ENCODE measurements at regions not wholly inside any gene's neighbourhood (a gene's known extent, or its start where the extent isn't known, plus 50 kb on each side); places are given as distances from the start of the nearest gene placed in this dataset.

DNA sequence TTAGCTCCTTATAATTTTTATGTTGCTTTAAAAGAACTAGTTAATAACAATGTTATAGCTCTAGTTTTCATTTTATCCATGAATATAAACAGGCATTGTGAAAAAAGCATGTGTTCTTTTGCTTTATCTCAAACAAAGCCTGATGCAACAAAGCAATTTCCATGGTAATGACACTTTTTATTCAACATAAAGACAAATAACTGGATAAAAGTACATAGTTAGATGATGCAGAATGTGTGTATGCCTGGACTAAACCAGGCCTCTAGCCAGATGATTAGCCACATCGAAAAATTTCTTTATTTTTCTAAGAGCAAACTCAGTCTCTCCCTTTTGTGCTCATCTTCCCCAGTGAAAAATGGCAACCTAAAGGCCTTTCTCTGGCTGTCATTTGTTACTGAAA is 125.6 kb upstream of the TARS1 start:
- ChIA-PET POLR2A (no interaction called here), CTCF (no interaction called here)
- ATAC-seq, result no peak
- 50% methylated on average over 1 of the region's 1 CpG for WGBS (ENCODE audit: missing lambda C conversion rate)
- DNase-seq (ENCODE audit: low read depth in 1 of 2, low spot score in 1 of 2), result no peak
- H3K4me1 ChIP-seq, result peaks cover 14% of the 10 kb centered on the region; the same call in 2 of the 3 replicates
- no peak overlapping the region for H3K27ac ChIP-seq
- H3K4me2 ChIP-seq, result no peak overlapping the region
- TF ChIP-seq MAX (IDR thresholded peaks at IDR 0.05) (no peak), CBX8 (IDR thresholded peaks at IDR 0.05) (no peak), JUN (IDR thresholded peaks at IDR 0.05) (no peak), EHMT2 (IDR thresholded peaks at IDR 0.05; ENCODE audit: low read depth) (no peak), RNF2 (IDR thresholded peaks at IDR 0.05; ENCODE audit: borderline replicate concordance, low read depth) (no peak), POLR2AphosphoS2 (conservative IDR thresholded peaks at IDR 0.05; ENCODE audit: low read length) (no peak), BHLHE40 (IDR thresholded peaks at IDR 0.05; ENCODE audit: low read depth, low read length) (no peak)
- no peak for FAIRE-seq
- H3K4me3 ChIP-seq, result no peak overlapping the region
- H3K9me3 ChIP-seq, result peaks cover 15% of the 10 kb centered on the region

DNA sequence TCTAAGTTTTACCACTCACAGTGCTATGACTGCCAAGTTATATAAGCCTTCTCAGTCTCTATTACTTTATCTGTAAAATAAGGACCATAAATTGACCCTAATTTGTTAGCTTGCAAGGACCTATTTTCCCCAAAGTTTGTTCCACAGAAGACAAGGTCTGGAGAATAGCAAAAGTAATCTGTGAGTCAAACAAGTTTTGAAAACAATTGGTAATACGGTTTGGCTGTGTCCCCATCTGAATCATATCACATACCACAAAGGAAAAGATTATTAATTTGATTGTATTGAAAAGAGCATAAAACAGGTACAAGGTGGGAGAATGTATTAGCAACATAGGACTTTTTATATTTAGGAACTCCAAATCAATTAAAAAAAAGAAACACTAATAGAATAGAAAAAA is 124.0 kb upstream of the TARS1 start:
- ChIA-PET POLR2A (no interaction called here), CTCF (no interaction called here)
- DNase-seq (ENCODE audit: low read depth in 1 of 2, low spot score in 1 of 2) (no peak), ATAC-seq (no peak), FAIRE-seq (no peak)
- TF ChIP-seq BCL3 (IDR thresholded peaks at IDR 0.05) (no peak), NFE2L2 (conservative IDR thresholded peaks at IDR 0.05; ENCODE audit: low read length) (no peak), PHF8 (IDR thresholded peaks at IDR 0.05; ENCODE audit: borderline replicate concordance, low read depth) (no peak), CBX2 (IDR thresholded peaks at IDR 0.05; ENCODE audit: borderline replicate concordance, low read depth) (no peak), SMC3 (IDR thresholded peaks at IDR 0.05) (no peak), HEYL (CRISPR knock-in tag; IDR thresholded peaks at IDR 0.05) (no peak), GATA3 (IDR thresholded peaks at IDR 0.05; ENCODE audit: borderline replicate concordance) (no peak), FOSL2 (IDR thresholded peaks at IDR 0.05) (no peak), FOSL2 (CRISPR knock-in tag; IDR thresholded peaks at IDR 0.05) (no peak), HOXB5 (CRISPR knock-in tag; IDR thresholded peaks at IDR 0.05) (no peak)
- TF ChIP-seq, protein P1, sequence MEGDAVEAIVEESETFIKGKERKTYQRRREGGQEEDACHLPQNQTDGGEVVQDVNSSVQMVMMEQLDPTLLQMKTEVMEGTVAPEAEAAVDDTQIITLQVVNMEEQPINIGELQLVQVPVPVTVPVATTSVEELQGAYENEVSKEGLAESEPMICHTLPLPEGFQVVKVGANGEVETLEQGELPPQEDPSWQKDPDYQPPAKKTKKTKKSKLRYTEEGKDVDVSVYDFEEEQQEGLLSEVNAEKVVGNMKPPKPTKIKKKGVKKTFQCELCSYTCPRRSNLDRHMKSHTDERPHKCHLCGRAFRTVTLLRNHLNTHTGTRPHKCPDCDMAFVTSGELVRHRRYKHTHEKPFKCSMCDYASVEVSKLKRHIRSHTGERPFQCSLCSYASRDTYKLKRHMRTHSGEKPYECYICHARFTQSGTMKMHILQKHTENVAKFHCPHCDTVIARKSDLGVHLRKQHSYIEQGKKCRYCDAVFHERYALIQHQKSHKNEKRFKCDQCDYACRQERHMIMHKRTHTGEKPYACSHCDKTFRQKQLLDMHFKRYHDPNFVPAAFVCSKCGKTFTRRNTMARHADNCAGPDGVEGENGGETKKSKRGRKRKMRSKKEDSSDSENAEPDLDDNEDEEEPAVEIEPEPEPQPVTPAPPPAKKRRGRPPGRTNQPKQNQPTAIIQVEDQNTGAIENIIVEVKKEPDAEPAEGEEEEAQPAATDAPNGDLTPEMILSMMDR (IDR thresholded peaks at IDR 0.05), result no peak
- TF ChIP-seq, protein P2, sequence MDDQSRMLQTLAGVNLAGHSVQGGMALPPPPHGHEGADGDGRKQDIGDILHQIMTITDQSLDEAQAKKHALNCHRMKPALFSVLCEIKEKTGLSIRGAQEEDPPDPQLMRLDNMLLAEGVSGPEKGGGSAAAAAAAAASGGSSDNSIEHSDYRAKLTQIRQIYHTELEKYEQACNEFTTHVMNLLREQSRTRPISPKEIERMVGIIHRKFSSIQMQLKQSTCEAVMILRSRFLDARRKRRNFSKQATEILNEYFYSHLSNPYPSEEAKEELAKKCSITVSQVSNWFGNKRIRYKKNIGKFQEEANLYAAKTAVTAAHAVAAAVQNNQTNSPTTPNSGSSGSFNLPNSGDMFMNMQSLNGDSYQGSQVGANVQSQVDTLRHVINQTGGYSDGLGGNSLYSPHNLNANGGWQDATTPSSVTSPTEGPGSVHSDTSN (IDR thresholded peaks at IDR 0.05), result no peak
- Histone ChIP-seq H3K4me1 (peaks cover 17% of the 10 kb centered on the region; the same call in 2 of the 3 replicates), H3K4me2 (no peak overlapping the region), H3K27ac (no peak overlapping the region), H3K9me3 (peaks cover 15% of the 10 kb centered on the region), H3K4me3 (no peak overlapping the region)
- 80% methylated on average over 1 of the region's 1 CpG for WGBS (ENCODE audit: missing lambda C conversion rate)

DNA sequence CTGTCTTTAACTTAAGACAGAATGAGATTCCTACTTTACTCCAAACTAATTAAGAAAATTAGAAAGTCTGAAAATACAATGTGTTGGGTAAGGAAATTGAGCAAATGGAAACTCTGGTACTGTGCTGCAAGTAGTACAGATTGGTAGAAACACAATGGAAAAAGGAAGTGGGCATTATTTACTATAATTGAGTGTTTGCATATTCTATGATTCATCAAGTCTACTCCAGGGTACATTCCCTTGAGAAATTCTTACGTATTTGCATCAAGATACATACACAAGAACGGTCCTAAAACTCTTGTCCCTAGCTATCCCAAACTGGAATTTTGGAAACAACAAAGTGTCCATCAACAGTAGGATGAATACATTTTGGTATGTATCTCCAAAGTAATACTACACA is 123.5 kb upstream of the TARS1 start:
- DNase-seq (ENCODE audit: low read depth in 1 of 2, low spot score in 1 of 2) (no peak), ATAC-seq (no peak), FAIRE-seq (no peak)
- peaks cover 11% of the 10 kb centered on the region; the same call in 2 of the 3 replicates for H3K9me3 ChIP-seq
- 52% methylated on average over 2 of the region's 2 CpGs for WGBS (ENCODE audit: missing lambda C conversion rate)
- no peak overlapping the region for H3K4me2 ChIP-seq
- peaks cover 17% of the 10 kb centered on the region; the same call in 2 of the 3 replicates for H3K4me1 ChIP-seq
- ChIA-PET POLR2A (no interaction called here), CTCF (no interaction called here)
- no peak overlapping the region for H3K27ac ChIP-seq
- H3K4me3 ChIP-seq, result no peak overlapping the region
- no peak for TF ChIP-seq JUN (IDR thresholded peaks at IDR 0.05)
- TF ChIP-seq ZC3H11A (IDR thresholded peaks at IDR 0.05), result no peak
- TF ChIP-seq CBX8 (IDR thresholded peaks at IDR 0.05), result no peak
- TF ChIP-seq SREBF2 (IDR thresholded peaks at IDR 0.05), result no peak
- TF ChIP-seq FOXS1 (CRISPR knock-in tag; IDR thresholded peaks at IDR 0.05), result no peak
- no peak for TF ChIP-seq SMC3 (IDR thresholded peaks at IDR 0.05)
- no peak for TF ChIP-seq EHMT2 (IDR thresholded peaks at IDR 0.05; ENCODE audit: low read depth)
- TF ChIP-seq ZNF302 (CRISPR knock-in tag; IDR thresholded peaks at IDR 0.05), result no peak
- TF ChIP-seq ZSCAN20 (CRISPR knock-in tag; IDR thresholded peaks at IDR 0.05), result no peak
- no peak for TF ChIP-seq HMGXB4 (CRISPR knock-in tag; IDR thresholded peaks at IDR 0.05; ENCODE audit: borderline replicate concordance)
- no peak for TF ChIP-seq CHD2 (IDR thresholded peaks at IDR 0.05; ENCODE audit: low read length, partially characterized antibody)
- TF ChIP-seq CBX2 (IDR thresholded peaks at IDR 0.05; ENCODE audit: borderline replicate concordance, low read depth), result no peak
- no peak for TF ChIP-seq KDM5A (IDR thresholded peaks at IDR 0.05)
- no peak for TF ChIP-seq CHD4 (IDR thresholded peaks at IDR 0.05; ENCODE audit: borderline replicate concordance)
- TF ChIP-seq MAZ (IDR thresholded peaks at IDR 0.05; ENCODE audit: borderline replicate concordance, low read depth, low read length), result no peak
- TF ChIP-seq, protein P3, sequence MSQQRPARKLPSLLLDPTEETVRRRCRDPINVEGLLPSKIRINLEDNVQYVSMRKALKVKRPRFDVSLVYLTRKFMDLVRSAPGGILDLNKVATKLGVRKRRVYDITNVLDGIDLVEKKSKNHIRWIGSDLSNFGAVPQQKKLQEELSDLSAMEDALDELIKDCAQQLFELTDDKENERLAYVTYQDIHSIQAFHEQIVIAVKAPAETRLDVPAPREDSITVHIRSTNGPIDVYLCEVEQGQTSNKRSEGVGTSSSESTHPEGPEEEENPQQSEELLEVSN (IDR thresholded peaks at IDR 0.05; ENCODE audit: borderline replicate concordance, low read depth), result no peak

All from A549 (cell line).